CD4-positive, alpha-beta T cell treated with Interleukin-1 beta for 1 hour (primary cell): ENCODE measurements at regions not wholly inside any gene's neighbourhood (a gene's known extent, or its start where the extent isn't known, plus 50 kb on each side); places are given as distances from the start of the nearest gene placed in this dataset.

Experiments
- DNase-seq, 2 donors: peaks; one replicate each; pipeline ENCODE4 v3.0.0-alpha.2; 2020 to 2022

- no peak for DNase-seq
These were observed 620.7 kb downstream of the AACS start for GRCh38 chr12:125685915-125686314.

DNA sequence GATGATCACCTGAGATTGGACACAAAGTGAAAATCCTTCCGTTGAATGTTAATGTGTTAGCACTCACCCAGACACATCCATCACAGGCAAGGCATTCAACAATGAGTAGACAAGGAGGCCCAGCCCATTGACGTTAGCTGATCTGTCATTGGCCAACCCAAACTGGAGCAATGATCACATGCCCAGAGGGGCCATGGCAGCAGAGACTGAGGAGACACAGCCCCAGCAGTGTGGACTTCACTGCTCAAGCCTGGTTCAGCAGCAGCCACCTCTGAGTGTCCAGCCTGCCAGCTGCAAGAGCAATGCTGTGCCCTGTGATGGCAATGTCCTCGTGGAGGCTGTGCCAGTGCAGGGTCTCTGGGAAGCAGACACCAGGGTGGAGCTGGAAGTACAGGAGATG, 622.2 kb downstream of the AACS start:
- DNase-seq: no peak

GRCh38 chr12:125687820-125688219, 622.6 kb downstream of the AACS start:
- no peak for DNase-seq

DNA sequence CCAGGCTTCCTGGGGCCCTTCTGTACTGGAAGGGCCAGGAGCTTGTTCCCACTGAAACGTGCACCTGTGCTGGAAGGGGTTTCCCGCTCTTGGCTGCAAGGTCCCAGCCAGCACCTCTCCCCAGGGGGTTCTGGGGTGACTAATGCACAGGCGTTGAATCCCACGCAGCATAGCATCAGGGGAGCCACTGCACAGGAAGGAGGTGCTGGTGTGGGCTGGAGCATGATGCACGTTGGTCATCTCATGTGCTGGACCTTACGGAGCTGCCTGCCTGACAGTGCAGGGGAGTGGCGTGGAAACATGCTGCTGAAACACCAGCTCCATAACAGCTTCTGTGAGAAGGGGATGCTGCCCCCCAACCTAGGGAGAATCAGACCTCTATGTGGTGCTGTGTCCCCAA, 623.0 kb downstream of the AACS start:
- no peak for DNase-seq

DNA sequence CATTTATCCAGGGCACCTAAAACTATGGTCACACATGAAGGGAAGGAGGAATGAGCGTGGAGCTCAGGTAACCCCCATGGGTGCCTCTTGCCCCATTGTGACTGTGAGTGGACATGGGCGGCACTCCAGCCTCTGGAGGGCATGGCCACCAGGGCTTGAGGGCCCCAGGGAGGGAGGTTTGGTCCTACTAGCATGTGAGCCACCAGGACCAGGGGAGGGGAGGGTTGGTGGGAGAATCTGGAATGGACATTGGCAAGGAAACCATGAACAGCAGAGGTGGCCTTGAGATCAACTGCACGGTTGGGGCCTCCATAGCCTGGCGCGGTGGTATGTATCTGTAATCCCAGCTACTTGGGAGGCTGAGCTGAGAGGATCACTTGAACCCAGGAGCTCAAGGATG, 623.6 kb downstream of the AACS start:
- no peak for DNase-seq

- DNase-seq: no peak
These were observed 624.6 kb downstream of the AACS start for GRCh38 chr12:125689576-125690410.

DNA sequence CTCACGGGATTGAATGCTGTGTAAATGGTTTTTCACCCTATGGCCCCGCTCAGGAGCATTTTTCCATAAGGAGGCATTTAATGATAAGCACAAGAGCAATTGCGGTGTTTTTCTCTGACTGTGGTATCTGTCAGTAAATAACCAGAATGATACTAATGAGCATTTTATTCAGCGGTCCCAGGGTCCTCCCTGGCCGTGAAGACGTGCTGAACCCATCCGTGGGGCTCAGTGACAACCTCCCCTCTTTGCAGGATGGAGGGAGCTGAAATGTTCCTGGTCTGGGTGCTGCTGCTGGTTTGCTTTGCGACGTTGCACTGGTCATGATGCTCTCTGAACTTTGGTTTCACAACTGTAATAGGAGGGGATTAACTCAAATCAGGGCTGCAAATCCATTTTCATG, 625.6 kb downstream of the AACS start:
- DNase-seq: no peak

GRCh38 chr12:125696054-125696453, 630.8 kb downstream of the AACS start:
- DNase-seq: no peak

DNA sequence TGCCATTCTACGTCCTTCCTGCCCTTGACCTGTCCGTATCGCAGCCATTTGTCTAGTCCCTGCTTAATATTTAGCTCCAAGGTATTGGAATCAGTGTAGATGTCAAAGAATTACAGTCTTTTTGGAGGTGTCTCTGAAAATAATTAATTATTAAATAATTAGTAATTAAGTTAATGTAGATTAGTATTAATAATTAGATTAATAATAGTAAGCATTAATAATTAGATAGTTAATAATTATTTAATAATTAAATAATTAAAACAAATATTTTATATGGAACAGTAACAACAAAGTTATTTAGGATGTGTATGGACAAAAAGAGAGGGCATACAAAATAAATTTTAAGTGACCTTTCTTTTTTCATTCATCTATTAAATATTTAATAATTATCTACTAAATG, 639.6 kb downstream of the AACS start:
- no peak for DNase-seq

DNA sequence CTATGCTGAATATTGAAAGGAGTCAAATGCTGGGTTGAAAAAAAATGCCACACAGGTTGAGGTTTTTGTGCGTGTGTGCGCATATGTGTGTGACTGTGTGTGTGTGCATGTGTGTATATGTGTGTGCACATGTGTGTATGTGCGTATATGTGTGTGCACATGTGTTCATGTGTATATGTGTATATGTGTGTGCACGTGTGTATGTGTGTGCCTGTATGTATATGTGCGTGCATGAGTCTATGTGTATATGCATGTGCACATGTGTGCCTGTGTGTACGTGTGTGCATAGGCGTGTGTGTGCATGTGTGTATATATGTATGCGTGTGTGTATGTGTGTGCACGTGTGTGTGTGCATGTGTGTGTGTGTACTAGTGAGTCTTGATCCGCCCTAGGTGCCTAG, 655.7 kb downstream of the AACS start:
- DNase-seq: no peak

GRCh38 chr12:125734137-125734536, 668.9 kb downstream of the AACS start:
- DNase-seq: no peak

GRCh38 chr12:125738211-125738610, 673.0 kb downstream of the AACS start:
- no peak for DNase-seq

- no peak for DNase-seq
These were observed 677.2 kb downstream of the AACS start for GRCh38 chr12:125742413-125742812.

DNA sequence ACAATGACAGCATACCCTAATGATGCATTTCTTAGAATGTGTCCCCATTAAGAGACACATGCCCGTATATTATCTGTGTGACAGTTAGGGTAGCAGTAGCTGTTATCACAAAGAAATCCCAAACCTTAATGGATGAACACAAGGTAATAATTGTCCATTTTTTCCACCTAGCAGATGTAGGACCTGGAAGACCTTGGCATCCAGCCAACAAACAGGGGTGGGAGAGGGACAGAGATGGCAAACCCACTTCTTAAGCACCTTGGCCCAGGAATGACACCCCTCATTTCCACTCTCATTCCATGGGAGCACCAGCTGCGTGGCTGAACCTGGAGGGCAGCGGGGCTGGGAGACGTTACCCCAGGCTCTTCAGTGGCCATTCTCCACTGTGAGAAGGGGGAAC, 679.0 kb downstream of the AACS start:
- DNase-seq: no peak

DNA sequence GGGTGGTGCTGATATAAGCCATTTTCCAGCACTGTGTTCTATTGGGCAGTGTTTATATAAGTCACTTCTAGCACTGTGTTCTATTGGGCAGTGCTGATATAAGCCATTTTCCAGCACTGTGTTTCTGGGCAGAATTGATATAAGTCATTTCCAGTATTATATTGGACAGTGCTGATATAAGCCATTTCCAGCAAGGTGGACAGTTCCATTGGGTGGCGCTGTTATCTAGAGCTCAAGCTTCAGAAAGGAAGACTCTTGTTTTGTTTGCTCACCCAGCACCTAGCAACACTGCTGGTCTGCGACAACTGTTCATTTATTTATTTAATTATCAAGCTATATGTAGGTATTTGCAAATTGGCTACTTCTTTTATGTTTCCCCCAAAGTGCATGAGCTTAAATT, 690.3 kb downstream of the AACS start:
- no peak for DNase-seq

DNA sequence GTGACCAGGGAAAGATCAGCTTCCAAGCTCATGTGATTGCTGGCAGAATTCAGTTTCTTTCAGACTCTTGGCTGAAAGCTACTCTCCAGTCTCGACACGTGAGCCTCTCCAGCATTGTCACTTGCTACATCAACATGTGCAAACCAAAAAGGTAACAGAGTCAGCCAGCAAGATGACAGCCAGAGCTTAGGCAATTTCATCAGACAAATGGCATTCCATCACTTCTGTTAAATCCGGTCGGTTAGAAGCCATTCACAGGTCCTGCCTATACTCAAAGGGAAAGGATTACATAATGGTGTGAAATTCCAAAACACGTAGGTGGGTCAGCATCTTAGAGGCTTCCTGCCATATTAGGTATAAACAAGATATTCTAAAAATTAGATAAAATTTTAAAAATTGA, 700.9 kb downstream of the AACS start:
- DNase-seq: no peak

DNA sequence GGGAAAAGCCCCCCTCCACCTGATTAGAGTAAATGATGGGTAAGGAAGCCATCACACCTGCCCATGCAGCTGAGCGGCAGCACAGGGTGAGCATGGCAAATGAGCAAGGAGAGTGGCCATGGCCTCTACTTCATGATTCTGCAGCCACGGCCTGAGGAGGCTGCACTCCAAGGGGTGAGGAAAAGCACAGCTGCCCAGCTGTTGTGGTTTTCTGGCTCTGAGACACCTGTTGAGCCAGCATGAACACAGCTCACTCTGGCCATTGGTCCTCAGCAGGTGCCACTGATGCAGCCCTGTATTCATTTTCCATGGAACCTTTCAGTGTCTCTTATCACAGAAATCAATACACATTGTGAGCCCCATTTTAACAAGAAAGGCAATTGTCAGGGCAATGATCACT, 707.2 kb downstream of the AACS start:
- no peak for DNase-seq

- no peak for DNase-seq
These were observed 707.9 kb downstream of the AACS start for GRCh38 chr12:125773033-125773640.

GRCh38 chr12:125775507-125775906, 710.3 kb downstream of the AACS start:
- DNase-seq: no peak

DNA sequence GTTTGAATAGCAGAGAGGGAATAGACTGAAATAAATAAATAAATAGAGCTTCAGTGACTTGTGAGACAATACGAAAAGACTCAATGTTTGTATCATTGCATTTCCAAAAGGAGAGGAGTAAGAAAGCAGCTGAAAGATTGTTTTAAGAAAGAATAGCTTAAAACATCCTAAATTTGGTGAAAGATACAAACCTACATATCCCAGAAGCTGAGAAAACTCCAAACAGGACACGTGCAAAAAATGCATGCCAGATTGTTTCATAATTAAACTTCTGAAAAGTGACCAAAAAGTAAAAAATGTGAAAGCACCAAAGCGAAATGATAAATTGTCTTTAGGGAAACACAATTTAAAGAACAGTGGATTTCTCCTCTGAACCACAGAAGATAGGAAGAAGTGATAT, 711.0 kb downstream of the AACS start:
- DNase-seq: no peak

DNA sequence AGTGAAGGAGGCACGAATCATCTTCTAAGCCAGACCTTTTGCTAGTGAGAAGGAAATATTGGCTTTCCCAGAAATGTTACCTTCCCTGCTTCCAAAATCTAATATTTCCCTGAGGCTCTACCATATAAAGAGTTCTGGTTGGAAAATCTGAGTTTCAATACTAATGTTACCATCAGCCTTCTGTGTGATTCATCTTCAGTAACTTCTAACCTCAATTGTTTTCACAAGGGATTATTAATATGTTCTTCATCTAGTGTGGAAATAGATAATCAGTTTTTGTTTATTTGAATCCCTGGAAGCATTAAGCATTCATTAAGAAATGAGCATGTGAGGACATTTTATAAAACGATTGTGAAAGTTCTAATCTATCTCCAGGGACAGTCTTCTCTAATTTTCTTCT, 720.9 kb downstream of the AACS start:
- no peak for DNase-seq

GRCh38 chr12:125794401-125794800, 729.2 kb downstream of the AACS start:
- no peak for DNase-seq

DNA sequence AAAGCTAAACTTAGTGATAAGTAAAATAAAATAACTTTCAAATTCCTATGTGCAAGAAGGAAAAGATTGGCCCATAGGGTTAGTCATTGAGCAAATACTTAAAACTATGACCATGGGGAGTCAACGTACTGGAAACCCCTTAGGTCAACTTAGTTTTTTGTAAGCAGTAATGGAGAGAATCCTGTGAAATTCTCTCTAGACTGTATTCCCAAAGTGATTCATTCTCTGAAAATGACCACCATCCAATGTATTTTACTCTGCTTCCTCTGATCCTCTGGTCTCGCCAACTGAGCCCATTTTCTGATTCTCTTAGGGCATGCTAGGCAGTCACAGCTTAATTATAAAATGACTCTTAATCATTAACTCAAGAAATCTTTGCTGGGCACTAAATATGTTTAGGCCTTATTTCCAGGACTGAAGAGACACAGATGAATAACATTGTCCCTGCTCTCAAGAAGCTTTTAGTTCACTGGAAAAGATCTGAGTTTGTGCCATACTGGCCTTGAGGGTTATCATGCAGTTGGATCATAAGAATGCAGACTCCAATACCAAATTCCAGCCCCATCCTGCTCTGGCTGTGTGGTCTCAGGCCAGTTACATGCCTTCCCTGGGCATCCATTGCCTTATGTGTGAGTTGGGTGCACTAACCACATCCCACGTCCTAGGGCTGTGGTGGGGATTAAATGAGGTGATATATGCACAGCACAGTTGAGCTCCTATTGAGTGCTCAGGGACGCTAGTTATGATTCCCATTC, 732.4 kb downstream of the AACS start:
- DNase-seq: no peak

DNA sequence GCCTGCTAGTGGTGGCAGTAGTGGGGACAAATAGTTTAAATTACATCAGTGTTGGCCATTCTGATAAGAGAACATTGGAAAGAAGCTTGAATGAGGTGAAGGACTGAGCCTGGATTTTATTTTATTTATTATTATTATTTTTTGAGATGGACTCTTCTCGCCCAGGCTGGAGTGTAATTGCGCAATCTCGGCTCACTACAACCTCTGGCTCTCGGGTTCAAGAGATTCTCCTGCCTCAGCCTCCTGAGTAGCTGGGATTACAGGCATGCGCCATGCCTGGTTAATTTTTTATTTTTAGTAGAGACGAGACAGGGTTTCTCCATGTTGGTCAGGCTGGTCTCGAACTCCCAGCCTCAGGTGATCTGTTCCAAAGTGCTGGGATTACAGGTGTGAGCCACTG, 739.4 kb downstream of the AACS start:
- no peak for DNase-seq
